ENCODE measurements at regions not wholly inside any gene's neighbourhood (a gene's known extent, or its start where the extent isn't known, plus 50 kb on each side); places are given as distances from the start of the nearest gene placed in this dataset.
A peak's percentile ranks its signal among the peaks of the same experiment; 100 is the strongest.
"Not testable (repeated sequence)": the region's sequence is repeated elsewhere in the genome, so short reads cannot be mapped to it uniquely, and the experiment has no call there.

DNA sequence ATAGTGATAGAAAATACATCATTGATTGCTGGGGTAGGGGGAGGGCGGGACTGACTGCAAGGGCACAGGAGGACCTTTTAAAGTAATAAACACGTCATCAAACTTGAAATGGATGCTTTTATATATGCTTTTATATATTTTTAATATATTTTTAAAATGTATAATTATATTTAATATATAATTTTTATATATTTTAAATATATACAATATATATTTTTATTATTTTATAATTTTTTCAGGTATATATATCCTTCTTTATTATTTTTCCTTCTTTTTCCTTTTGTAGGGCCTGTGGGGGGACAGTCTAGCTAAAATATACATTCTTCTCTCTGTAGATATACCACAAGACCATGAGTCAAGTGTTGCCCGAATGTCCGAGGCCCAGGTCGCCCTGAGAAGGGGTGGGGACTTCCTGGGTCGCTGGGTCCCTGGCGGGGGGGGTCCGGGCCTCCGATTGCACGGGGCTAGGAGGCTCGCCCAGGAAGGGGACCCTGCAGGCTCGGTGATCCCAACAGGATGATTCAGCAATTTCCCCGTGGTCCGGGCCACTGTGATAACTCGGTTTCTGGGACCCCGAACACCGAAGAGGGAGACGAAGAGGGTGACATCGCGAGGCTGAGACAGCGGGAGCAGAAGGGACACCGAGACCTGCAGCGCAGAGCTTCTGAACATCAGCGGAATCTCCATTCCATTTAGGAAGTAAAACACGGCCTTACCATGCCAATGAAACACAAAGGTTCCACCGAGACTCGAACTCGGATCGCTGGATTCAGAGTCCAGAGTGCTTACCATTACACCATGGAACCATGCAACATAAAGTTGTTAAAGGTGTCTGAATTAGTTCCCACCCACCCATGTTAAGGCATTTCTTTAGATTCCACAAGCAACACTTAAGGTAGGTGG lies 112.5 kb upstream of the NBPF11 start:
- H3K27me3 ChIP-seq (ENCODE audit: control insufficient read depth, insufficient read depth, low read length) = no peaks in the 10 kb centered on the region
- no peaks in the 10 kb centered on the region for H3K9me3 ChIP-seq (ENCODE audit: control insufficient read depth, insufficient read depth, low read length)
- peak overlapping the region; percentile 51; the same call in 1 of the 2 replicates for H3K4me3 ChIP-seq (ENCODE audit: low read length)
- no CpG with 5 or more reads among the region's 29 CpGs for WGBS (ENCODE audit: insufficient coverage, insufficient read length)
- peak; percentile 76 for DNase-seq (ENCODE audit: low read depth, low spot score)
- H3K27ac ChIP-seq (ENCODE audit: low read length) = no peak overlapping the region
- no peaks in the 10 kb centered on the region for H3K36me3 ChIP-seq (ENCODE audit: control insufficient read depth, insufficient read depth, low read length)
- peaks cover 1% of the 10 kb centered on the region; the same call in 1 of the 2 replicates for H3K4me1 ChIP-seq (ENCODE audit: control insufficient read depth, insufficient read depth, low read length)

DNA sequence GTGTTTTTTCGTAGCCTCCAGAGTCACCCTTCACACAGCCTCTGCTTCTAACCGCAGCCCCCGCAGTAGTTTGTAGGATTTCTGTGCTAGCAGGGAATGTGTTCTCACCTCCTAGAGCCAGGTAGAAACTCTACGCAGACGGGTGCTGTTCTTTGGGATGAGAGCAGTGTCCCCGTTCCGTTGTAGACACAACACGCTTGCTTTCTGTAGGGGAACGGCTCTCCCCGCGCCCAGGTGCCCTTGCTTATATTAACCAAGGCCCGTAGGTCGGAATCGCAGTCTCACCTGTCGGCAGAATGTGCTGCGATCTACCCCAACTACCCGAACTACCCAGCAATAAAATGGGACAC lies 111.8 kb upstream of the NBPF11 start:
- DNase-seq (ENCODE audit: low read depth, low spot score) = no peak
- H3K36me3 ChIP-seq (ENCODE audit: control insufficient read depth, insufficient read depth, low read length) = no peaks in the 10 kb centered on the region
- H3K27ac ChIP-seq (ENCODE audit: low read length) = peak overlapping the region; percentile 64
- peak overlapping the region; percentile 51; the same call in 1 of the 2 replicates for H3K4me3 ChIP-seq (ENCODE audit: low read length)
- no peaks in the 10 kb centered on the region for H3K9me3 ChIP-seq (ENCODE audit: control insufficient read depth, insufficient read depth, low read length)
- WGBS (ENCODE audit: insufficient coverage, insufficient read length) = no CpG with 5 or more reads among the region's 17 CpGs
- H3K4me1 ChIP-seq (ENCODE audit: control insufficient read depth, insufficient read depth, low read length) = peaks cover 1% of the 10 kb centered on the region; the same call in 1 of the 2 replicates
- H3K27me3 ChIP-seq (ENCODE audit: control insufficient read depth, insufficient read depth, low read length) = no peaks in the 10 kb centered on the region

DNA sequence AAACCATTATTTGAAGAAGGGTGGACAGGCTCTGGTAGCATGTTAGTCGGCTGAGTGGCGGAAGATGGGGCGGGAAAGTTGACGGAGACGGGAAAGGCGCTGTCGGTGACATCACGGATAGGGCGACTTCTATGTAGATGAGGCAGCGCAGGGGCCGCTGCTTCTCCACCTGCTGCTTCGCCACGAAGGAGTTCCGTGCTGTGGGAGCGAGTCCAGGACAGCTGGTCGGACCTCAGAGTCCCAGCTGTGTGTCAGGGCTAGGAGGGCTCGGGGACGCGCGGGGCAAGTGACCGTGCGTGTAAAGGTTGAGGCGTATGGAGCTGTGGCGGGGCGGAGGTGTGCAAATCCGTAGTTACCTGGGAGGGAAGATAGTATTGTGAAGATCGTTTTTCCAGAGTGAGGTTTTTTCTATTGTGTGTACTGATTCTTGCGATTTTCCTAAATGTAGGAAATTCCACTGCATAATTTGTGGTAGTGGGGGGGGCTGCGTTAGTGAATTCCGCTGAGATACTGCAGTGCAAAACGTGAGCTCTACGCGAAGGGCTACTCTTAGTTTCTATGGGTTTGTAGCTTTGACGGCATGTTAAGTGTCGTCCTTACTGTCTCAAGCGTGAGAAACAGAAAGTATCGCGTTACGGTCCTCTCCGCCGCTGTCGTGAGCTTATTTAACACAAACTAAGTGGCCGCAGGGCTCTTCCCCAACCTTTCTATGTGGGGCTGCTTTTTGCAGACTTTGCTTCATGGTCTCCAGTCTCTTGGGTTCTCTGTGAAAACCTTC lies 111.2 kb upstream of the NBPF11 start:
- Histone ChIP-seq H3K9me3 (ENCODE audit: control insufficient read depth, insufficient read depth, low read length) (no peaks in the 10 kb centered on the region), H3K4me3 (ENCODE audit: low read length) (peak overlapping the region; percentile 51; the same call in 1 of the 2 replicates), H3K36me3 (ENCODE audit: control insufficient read depth, insufficient read depth, low read length) (no peaks in the 10 kb centered on the region), H3K27ac (ENCODE audit: low read length) (peak overlapping the region; percentile 64), H3K4me1 (ENCODE audit: control insufficient read depth, insufficient read depth, low read length) (peaks cover 1% of the 10 kb centered on the region; the same call in 1 of the 2 replicates), H3K27me3 (ENCODE audit: control insufficient read depth, insufficient read depth, low read length) (no peaks in the 10 kb centered on the region)
- no CpG with 5 or more reads among the region's 43 CpGs for WGBS (ENCODE audit: insufficient coverage, insufficient read length)
- DNase-seq (ENCODE audit: low read depth, low spot score) = peak; percentile 92

DNA sequence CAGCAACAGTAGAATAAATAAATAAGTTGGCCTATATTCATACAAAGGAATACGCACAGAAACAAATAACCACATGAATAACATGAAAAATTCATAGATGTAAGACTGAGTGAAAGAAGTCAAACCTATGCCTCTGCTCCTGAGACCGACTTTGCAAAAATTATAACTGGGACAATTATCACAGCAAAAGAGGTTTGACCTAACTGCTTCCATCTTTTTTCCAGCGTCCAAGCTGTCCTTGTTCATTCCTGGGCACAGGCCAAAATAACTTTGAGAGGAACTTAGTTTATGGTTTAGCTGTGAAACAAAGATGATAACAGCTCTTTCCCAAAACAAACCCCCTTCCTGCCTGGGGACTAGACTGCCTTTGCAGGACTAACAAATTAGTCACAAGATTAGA lies 109.6 kb upstream of the NBPF11 start:
- H3K4me1 ChIP-seq (ENCODE audit: control insufficient read depth, insufficient read depth, low read length); H3K36me3 ChIP-seq (ENCODE audit: control insufficient read depth, insufficient read depth, low read length); H3K9me3 ChIP-seq (ENCODE audit: control insufficient read depth, insufficient read depth, low read length); H3K27me3 ChIP-seq (ENCODE audit: control insufficient read depth, insufficient read depth, low read length); DNase-seq (ENCODE audit: low read depth, low spot score); H3K4me3 ChIP-seq (ENCODE audit: low read length); H3K27ac ChIP-seq (ENCODE audit: low read length): not testable (repeated sequence)
- no CpG with 5 or more reads among the region's 3 CpGs for WGBS (ENCODE audit: insufficient coverage, insufficient read length)

DNA sequence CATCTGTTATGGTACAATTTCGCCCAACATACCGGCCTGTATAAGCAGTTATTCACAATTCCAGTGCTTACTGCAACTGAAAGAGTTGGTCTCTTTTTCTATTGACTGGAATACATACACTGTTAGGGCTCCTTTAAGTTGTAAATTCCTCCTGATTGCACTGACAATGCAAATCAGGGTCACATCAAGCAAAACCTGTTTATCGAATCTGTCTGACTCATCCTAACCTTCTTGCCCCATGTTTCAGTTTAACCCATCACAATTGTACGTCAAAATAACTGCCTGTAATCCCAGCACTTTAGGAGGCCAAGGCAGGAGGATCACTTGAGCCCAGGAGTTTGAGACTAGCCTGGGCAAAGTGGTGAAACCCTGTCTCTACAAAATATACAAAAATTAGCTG lies 105.8 kb upstream of the NBPF11 start:
- not testable (repeated sequence) for H3K4me3 ChIP-seq (ENCODE audit: low read length); H3K27me3 ChIP-seq (ENCODE audit: control insufficient read depth, insufficient read depth, low read length); H3K27ac ChIP-seq (ENCODE audit: low read length); H3K36me3 ChIP-seq (ENCODE audit: control insufficient read depth, insufficient read depth, low read length); DNase-seq (ENCODE audit: low read depth, low spot score); H3K9me3 ChIP-seq (ENCODE audit: control insufficient read depth, insufficient read depth, low read length); H3K4me1 ChIP-seq (ENCODE audit: control insufficient read depth, insufficient read depth, low read length)
- no CpG with 5 or more reads among the region's 4 CpGs for WGBS (ENCODE audit: insufficient coverage, insufficient read length)

DNA sequence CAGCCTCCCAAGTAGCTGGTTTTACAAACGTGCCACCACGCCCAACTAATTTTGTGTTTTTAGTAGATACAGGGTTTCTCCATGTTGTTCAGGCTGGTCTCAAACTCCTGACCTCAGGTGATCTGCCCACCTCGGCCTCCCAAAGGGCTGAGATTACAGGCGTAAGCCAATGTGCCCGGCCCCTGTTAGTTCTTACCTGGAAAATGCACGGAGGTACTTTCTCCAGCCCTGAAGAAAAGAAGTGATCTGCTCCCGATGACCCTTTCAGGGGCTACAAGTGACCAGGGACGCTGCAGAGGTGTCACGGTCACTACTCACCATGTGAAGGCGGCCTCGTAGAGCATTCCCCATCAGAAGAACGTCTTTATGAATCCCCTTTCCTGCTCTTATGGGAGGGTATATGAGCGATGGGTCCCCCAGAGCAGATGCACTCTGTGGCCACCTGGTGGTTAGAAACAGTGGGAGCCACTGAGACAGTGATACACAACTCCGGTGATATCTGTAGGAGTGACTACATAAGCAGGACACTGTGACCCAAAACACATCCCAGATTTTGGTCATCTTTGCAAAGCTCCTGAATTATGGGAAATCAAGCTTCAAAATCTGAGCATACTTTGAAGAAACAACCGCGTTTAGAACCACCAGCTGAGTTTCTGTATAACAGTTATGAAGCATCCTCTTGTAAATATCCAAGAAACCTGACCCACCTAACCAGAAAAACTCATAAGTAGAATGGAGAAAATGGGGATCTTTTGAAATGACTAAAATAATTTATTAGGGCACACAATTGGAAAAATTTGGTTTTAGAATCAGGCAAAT lies 102.7 kb upstream of the NBPF11 start:
- not testable (repeated sequence) for H3K9me3 ChIP-seq (ENCODE audit: control insufficient read depth, insufficient read depth, low read length); H3K27ac ChIP-seq (ENCODE audit: low read length); H3K36me3 ChIP-seq (ENCODE audit: control insufficient read depth, insufficient read depth, low read length); H3K4me3 ChIP-seq (ENCODE audit: low read length); H3K4me1 ChIP-seq (ENCODE audit: control insufficient read depth, insufficient read depth, low read length); DNase-seq (ENCODE audit: low read depth, low spot score); H3K27me3 ChIP-seq (ENCODE audit: control insufficient read depth, insufficient read depth, low read length)
- WGBS (ENCODE audit: insufficient coverage, insufficient read length) = no CpG with 5 or more reads among the region's 16 CpGs

DNA sequence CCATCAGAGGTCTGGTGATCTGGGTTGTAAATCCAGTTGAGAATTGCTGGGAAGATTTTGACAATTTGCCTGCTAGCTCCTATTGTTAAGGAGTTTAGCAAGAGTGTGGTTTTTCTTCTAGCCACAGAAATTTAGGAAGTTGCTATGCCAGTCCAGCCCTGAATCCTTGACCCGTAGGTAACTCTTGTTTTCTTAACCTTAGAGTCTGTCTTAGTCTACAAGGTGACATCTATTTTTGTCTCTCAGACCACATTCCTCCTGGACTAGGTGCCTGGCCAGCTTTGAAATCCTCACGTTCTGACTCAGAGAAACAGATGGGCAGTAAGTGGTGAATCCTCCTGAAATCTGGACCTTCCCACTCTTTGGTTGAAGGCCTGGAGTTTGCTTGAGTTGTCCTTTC lies 101.7 kb upstream of the NBPF11 start:
- DNase-seq (ENCODE audit: low read depth, low spot score) = not testable (repeated sequence)
- WGBS (ENCODE audit: insufficient coverage, insufficient read length) = no CpG with 5 or more reads among the region's 2 CpGs

DNA sequence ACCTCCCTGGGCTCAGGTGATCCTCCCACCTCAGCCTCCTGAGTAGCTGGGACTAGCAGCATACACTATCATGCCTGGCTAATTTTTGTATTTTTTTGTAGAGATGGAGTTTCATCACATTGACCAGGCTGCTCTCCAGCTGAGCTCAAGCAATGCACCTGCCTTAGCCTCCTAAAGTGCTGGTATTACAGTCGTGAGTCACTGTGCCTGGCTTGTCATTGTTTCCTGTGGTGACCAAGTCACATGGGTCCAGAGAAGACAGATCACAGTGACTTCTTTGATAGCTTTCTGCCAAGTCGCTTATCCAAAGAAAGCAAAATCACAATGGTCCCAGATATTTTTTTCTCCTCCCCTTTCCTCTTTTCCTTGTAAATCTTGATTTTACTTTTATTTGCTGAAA lies 96.7 kb upstream of the NBPF11 start:
- not testable (repeated sequence) for H3K4me3 ChIP-seq (ENCODE audit: low read length); H3K27ac ChIP-seq (ENCODE audit: low read length); H3K36me3 ChIP-seq (ENCODE audit: control insufficient read depth, insufficient read depth, low read length); H3K4me1 ChIP-seq (ENCODE audit: control insufficient read depth, insufficient read depth, low read length); H3K9me3 ChIP-seq (ENCODE audit: control insufficient read depth, insufficient read depth, low read length); DNase-seq (ENCODE audit: low read depth, low spot score); H3K27me3 ChIP-seq (ENCODE audit: control insufficient read depth, insufficient read depth, low read length)
- WGBS (ENCODE audit: insufficient coverage, insufficient read length) = no CpG with 5 or more reads among the region's 2 CpGs

More for the DNA sequence above, 101.7 kb upstream of the NBPF11 start:
- not testable (repeated sequence) for H3K9me3 ChIP-seq (ENCODE audit: control insufficient read depth, insufficient read depth, low read length); H3K27me3 ChIP-seq (ENCODE audit: control insufficient read depth, insufficient read depth, low read length); H3K27ac ChIP-seq (ENCODE audit: low read length); H3K4me1 ChIP-seq (ENCODE audit: control insufficient read depth, insufficient read depth, low read length); H3K36me3 ChIP-seq (ENCODE audit: control insufficient read depth, insufficient read depth, low read length); H3K4me3 ChIP-seq (ENCODE audit: low read length)

DNA sequence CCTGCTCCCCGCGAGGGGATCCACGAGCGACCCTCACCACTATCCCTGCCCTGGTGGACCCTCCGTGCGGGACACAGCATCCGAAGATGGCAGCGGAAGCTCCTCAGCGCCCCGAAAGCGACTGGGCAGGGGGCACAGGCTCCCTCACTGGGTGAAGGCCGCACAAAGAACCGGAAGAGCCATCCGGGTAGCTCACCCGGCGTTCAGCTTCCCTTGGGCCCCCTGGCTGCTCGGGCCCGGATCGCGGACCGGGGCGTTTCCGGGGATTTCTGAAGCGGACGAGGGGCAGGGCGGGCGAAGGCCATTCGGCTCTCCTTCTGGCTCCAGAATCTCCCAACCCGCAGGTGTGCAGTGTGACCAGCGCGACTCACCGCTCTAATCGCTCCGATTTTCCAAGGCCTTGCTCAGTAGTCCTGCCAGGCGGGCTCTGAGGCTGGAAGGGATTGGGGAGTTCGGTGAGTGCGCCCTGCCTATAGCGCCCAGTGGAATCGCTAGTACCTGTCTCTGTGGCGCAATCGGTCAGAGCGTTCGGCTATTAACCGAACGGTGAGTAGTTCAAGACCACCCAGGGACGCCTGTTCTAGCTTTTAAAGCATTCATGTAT lies 94.3 kb upstream of the NBPF11 start:
- peak overlapping the region; percentile 45; the same call in 1 of the 2 replicates for H3K4me3 ChIP-seq (ENCODE audit: low read length)
- not testable (repeated sequence) for H3K27ac ChIP-seq (ENCODE audit: low read length); H3K9me3 ChIP-seq (ENCODE audit: control insufficient read depth, insufficient read depth, low read length); H3K4me1 ChIP-seq (ENCODE audit: control insufficient read depth, insufficient read depth, low read length); H3K36me3 ChIP-seq (ENCODE audit: control insufficient read depth, insufficient read depth, low read length); DNase-seq (ENCODE audit: low read depth, low spot score); H3K27me3 ChIP-seq (ENCODE audit: control insufficient read depth, insufficient read depth, low read length)
- no CpG with 5 or more reads among the region's 46 CpGs for WGBS (ENCODE audit: insufficient coverage, insufficient read length)

DNA sequence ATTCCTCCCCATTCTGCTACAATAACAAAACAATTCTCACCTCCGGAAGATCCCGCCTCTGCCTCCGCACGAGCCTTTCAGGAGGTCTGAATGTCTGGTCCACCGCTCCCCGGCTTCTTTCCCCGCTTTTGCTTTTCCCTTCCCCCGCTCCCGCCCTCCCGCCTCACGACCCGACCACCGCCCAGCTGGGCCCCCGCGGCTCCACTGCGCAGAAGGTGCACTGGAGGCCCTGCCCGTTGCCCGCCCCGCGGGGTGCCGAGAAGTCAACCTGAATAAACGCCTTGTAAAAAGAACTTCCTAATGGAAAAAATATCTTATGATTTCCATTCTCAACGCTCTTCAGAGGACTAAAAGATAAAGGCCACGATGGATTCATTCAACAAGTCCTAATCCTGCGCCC lies 93.8 kb upstream of the NBPF11 start:
- WGBS (ENCODE audit: insufficient coverage, insufficient read length) = no CpG with 5 or more reads among the region's 25 CpGs
- H3K4me3 ChIP-seq (ENCODE audit: low read length) = not testable (repeated sequence)

More for the DNA sequence above, 93.8 kb upstream of the NBPF11 start:
- not testable (repeated sequence) for DNase-seq (ENCODE audit: low read depth, low spot score); H3K27me3 ChIP-seq (ENCODE audit: control insufficient read depth, insufficient read depth, low read length); H3K27ac ChIP-seq (ENCODE audit: low read length); H3K4me1 ChIP-seq (ENCODE audit: control insufficient read depth, insufficient read depth, low read length); H3K9me3 ChIP-seq (ENCODE audit: control insufficient read depth, insufficient read depth, low read length); H3K36me3 ChIP-seq (ENCODE audit: control insufficient read depth, insufficient read depth, low read length)

All from iPS DF 6.9 (cell line).